RWPE2 (cell line): ENCODE measurements at regions not wholly inside any gene's neighbourhood (a gene's known extent, or its start where the extent isn't known, plus 50 kb on each side); places are given as distances from the start of the nearest gene placed in this dataset.

Experiments used
- ATAC-seq: fragments of 200-7000 bp; cut with Tn5 transposase; 3 replicates; pipeline ENCODE4 v1.9.1; 2021; ENCODE audit warnings: low read depth
- DNase-seq: peaks from one replicate; pipeline ENCODE4 v3.0.0-alpha.2; 2020; ENCODE audit warnings: low spot score
- H3K27ac ChIP-seq: fragments of 450-650 bp; 2 replicates; pipeline ENCODE4 v1.5.1; 2017; ENCODE audit warnings: mild to moderate bottlenecking; ENCODE audit not compliant: poor library complexity, severe bottlenecking
- H3K27me3 ChIP-seq: fragments of 250-450 bp; sonication (Bioruptor Pico); 2 replicates; pipeline ENCODE4 v1.5.1; 2021; ENCODE audit warnings: mild to moderate bottlenecking, moderate library complexity; ENCODE audit not compliant: insufficient read depth, poor library complexity, severe bottlenecking
- H3K36me3 ChIP-seq: fragments of 250-450 bp; sonication (Bioruptor Pico); 2 replicates; pipeline ENCODE4 v1.5.1; 2020; ENCODE audit warnings: low read depth, mild to moderate bottlenecking, moderate library complexity
- H3K4me1 ChIP-seq: fragments of 250-450 bp; sonication (Bioruptor Pico); 2 replicates; pipeline ENCODE4 v1.5.1; 2021; ENCODE audit warnings: mild to moderate bottlenecking, moderate library complexity; ENCODE audit not compliant: insufficient read depth, poor library complexity, severe bottlenecking
- H3K4me3 ChIP-seq: fragments of 250-450 bp; sonication (Bioruptor Pico); 2 replicates; pipeline ENCODE4 v1.5.1; 2021; ENCODE audit warnings: mild to moderate bottlenecking, moderate library complexity; ENCODE audit not compliant: severe bottlenecking
- H3K9me3 ChIP-seq: fragments of 250-450 bp; sonication (Bioruptor Pico); 2 replicates; pipeline ENCODE4 v1.5.1; 2021; ENCODE audit warnings: mild to moderate bottlenecking, moderate library complexity; ENCODE audit not compliant: severe bottlenecking
- TF ChIP-seq, protein P1 (sequence below): fragments of 450-650 bp; IDR thresholded peaks from one replicate; pipeline ENCODE4 v1.5.1; 2017; ENCODE audit warnings: mild to moderate bottlenecking, moderate library complexity; ENCODE audit not compliant: poor library complexity, severe bottlenecking

DNA sequence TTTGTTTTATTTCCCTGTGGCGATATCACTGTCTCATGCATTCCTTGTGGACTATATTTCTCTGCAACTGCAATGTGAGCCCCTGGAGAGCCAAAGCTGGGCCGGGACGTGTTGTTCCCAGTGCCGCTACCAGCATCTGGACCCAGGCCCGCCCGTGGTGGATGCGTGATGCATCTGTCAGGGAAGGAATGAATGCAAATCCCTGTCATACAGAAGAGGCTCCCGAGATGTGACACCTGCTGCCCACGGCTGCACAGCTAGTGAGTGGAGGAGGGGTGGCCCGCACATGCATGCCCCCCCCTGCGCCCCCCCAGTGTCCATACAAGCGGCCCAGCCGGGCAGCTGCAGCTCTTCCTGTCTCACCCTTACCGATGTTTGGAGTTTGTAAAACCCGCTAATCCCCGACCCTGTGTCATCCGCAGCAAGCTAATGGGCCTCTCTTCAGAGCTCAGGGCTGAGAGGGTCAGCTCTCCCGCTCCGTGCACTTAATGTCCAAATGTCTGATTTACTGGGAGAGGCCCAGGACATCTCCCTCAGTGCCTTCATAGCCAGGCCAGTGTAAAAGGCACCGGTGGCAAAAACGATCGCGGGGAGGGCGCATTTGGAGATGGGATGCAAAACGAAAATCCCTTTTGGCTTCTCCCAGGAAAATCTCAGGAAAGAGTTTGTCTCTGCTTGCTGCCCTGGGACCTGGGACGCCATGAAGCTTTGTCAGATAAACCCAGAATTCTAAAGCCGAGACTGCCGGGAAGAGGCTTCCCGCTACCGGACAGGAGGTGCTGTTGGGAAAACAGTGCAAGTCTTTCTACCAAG is 91.8 kb downstream of the FOXL1 start:
- H3K36me3 ChIP-seq, result no peaks in the 10 kb centered on the region
- H3K4me1 ChIP-seq, result peaks cover under 1% of the 10 kb centered on the region
- no peaks in the 10 kb centered on the region for H3K27me3 ChIP-seq
- H3K9me3 ChIP-seq, result no peaks in the 10 kb centered on the region
- H3K27ac ChIP-seq, result no peak overlapping the region
- no peak for DNase-seq
- ATAC-seq, result no peak
- H3K4me3 ChIP-seq, result no peak overlapping the region
- TF ChIP-seq, protein P1, sequence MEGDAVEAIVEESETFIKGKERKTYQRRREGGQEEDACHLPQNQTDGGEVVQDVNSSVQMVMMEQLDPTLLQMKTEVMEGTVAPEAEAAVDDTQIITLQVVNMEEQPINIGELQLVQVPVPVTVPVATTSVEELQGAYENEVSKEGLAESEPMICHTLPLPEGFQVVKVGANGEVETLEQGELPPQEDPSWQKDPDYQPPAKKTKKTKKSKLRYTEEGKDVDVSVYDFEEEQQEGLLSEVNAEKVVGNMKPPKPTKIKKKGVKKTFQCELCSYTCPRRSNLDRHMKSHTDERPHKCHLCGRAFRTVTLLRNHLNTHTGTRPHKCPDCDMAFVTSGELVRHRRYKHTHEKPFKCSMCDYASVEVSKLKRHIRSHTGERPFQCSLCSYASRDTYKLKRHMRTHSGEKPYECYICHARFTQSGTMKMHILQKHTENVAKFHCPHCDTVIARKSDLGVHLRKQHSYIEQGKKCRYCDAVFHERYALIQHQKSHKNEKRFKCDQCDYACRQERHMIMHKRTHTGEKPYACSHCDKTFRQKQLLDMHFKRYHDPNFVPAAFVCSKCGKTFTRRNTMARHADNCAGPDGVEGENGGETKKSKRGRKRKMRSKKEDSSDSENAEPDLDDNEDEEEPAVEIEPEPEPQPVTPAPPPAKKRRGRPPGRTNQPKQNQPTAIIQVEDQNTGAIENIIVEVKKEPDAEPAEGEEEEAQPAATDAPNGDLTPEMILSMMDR, result no peak

DNA sequence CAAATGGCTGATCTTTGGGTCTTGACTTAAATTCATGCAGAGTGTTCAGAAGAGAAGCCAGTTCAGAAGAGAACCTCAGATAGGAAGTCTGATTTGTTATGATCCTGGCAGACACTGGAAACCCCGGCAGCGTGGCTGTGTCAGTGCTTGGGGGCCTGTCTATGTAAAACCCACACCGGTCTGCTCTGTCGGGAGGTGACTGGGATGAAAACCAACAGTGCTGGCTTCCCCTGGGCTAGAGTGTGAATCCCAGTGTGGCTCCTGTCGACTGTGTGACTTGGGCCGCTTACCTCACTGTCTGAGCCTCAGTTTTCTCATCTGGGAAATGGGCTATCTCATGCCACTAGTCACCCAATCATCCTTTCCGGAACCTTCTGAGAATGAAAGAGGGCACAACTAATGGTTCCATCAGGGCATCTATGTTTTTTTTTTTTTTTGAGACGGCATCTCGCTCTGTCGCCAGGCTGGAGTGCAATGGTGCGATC is 92.4 kb downstream of the FOXL1 start:
- no peaks in the 10 kb centered on the region for H3K27me3 ChIP-seq
- no peak overlapping the region for H3K27ac ChIP-seq
- no peak for DNase-seq
- H3K4me3 ChIP-seq, result no peak overlapping the region
- TF ChIP-seq, protein P1, result no peak
- H3K4me1 ChIP-seq, result peaks cover under 1% of the 10 kb centered on the region
- no peaks in the 10 kb centered on the region for H3K36me3 ChIP-seq
- no peaks in the 10 kb centered on the region for H3K9me3 ChIP-seq
- no peak for ATAC-seq

DNA sequence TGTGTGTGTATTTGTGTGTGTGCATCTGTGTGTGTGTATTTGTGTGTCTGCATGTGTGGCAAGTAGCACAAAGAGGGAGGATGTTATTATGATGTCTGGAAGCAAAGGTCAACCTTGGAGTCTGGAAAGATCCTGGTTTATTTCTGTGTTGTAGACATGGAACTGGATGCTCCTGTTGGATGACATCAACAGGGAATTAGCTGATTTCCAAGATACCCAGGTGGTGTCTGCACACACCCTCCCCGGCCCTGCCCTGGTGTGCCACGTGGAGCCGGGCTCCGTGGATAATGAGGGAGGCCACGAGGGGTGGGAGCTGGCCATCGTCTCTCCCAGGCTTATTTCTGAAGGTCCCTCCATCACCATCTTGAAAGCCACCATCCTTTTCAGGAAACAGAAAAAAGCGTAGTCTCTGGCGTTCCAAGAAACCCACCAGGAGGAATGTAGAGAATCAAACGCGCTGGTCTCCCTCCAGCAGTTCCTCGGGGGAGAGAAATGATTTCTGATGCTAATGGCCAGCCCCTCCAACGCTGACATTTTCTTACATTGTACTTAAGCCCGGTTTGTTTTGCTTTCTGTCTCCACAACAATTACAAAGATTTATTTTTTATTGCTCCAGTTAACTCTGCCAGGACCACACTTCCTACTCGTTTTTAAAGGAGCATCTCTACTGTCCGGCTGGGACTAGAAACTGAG is 93.3 kb downstream of the FOXL1 start:
- H3K27ac ChIP-seq, result no peak overlapping the region
- no peak for ATAC-seq
- DNase-seq, result no peak
- TF ChIP-seq, protein P1, result no peak
- H3K27me3 ChIP-seq, result no peaks in the 10 kb centered on the region
- H3K4me3 ChIP-seq, result no peak overlapping the region
- no peaks in the 10 kb centered on the region for H3K36me3 ChIP-seq
- H3K4me1 ChIP-seq, result peaks cover 7% of the 10 kb centered on the region
- H3K9me3 ChIP-seq, result no peaks in the 10 kb centered on the region

DNA sequence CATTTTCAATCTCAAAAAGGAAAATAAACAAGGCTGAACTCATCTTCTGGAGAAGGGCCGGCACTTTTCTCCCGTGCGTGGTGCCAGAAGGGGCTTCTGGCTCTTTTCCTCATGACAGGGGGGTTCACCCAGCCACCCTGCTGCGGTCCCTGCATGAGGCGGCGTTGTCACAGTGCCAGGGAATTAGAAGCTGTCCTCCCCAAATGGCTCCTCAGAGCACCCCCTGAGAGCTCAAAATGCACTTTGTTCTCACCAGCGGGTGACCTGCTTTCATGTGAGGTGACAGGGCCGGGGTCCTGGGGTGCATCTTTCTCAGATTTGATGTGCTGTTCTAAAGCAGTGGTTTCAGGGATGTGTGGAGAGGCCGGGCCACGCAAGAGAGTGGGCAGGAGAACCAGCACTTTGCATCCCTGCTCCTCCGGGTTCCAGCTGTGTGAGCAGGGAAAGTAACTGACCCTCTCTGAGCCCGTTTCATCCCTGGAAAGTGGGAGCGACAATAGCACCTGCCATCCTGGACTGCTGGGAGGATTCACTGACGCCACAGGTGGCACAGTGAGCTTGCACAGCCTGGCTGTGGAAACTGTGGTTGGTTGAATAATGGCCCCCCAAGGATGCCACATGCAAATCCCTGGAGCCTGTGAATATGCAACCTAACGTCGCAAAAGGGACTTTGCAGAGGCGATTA is 94.0 kb downstream of the FOXL1 start:
- H3K27me3 ChIP-seq, result no peaks in the 10 kb centered on the region
- H3K9me3 ChIP-seq, result no peaks in the 10 kb centered on the region
- DNase-seq (no peak), ATAC-seq (no peak)
- TF ChIP-seq, protein P1, result no peak
- no peak overlapping the region for H3K4me3 ChIP-seq
- no peaks in the 10 kb centered on the region for H3K36me3 ChIP-seq
- H3K27ac ChIP-seq, result no peak overlapping the region
- peaks cover 7% of the 10 kb centered on the region for H3K4me1 ChIP-seq
